Endothelial cell of umbilical vein (primary cell): ENCODE measurements at regions not wholly inside any gene's neighbourhood (a gene's known extent, or its start where the extent isn't known, plus 50 kb on each side); places are given as distances from the start of the nearest gene placed in this dataset.

Experiments used
- BruUV-seq: library from RNA; stranded (reverse); fragments of 400-500 nt; replicated peaks from 2 replicates; lab custom pipeline; 2021; lab: Mats Ljungman, UMichigan
- CTCF ChIA-PET: fragments of 300-600, 350-600 bp; sonication (Branson Sonifier 250); formaldehyde crosslinking; loops from one replicate; lab custom pipeline; 2021; ENCODE audit warnings: antibody characterized with exemption, inconsistent platforms; lab: Charles Lee
- POLR2A ChIA-PET: fragments of 300-600, 350-600 bp; sonication (Branson Sonifier 250); formaldehyde crosslinking; loops from one replicate; lab custom pipeline; 2021; ENCODE audit warnings: antibody characterized with exemption, inconsistent platforms; lab: Charles Lee
- DNase-seq: peaks from one replicate; pipeline ENCODE4 v3.0.0-alpha.2; 2011; ENCODE audit warnings: low read depth, low spot score
- FAIRE-seq: peaks from 2 replicates; lab custom pipeline; 2011; peaks lifted over from hg19 to GRCh38; lab: Jason Lieb, UNC
- H2AFZ ChIP-seq: 2 replicates; pipeline ENCODE4 v1.6.0; 2012; ENCODE audit warnings: low read depth, low read length, control low read depth, inconsistent platforms
- H3K27ac ChIP-seq: 2 replicates; pipeline ENCODE4 v1.5.1; 2011; ENCODE audit warnings: low read depth, mild to moderate bottlenecking, control low read depth, low read length, moderate library complexity; ENCODE audit not compliant: insufficient read depth
- H3K27me3 ChIP-seq, 2 experiments: 2 replicates each; pipeline versions ENCODE4 v1.6.0 to v1.6.1; 2011; ENCODE audit warnings: low read length in 2 of 2, mixed read lengths in 1 of 2; ENCODE audit not compliant: control insufficient read depth in 2 of 2, insufficient read depth in 2 of 2
- H3K36me3 ChIP-seq, 2 experiments: 2 replicates in 1 of 2; 3 replicates in 1 of 2; pipeline ENCODE4 v1.5.1; 2011; ENCODE audit warnings: low read length in 2 of 2, mild to moderate bottlenecking in 1 of 2, moderate library complexity in 1 of 2; ENCODE audit not compliant: control insufficient read depth in 2 of 2, insufficient read depth in 2 of 2; ENCODE audit errors: extremely low read depth in 1 of 2
- H3K4me1 ChIP-seq: 3 replicates; pipeline ENCODE4 v1.5.1; 2011; ENCODE audit warnings: mild to moderate bottlenecking, low read length; ENCODE audit not compliant: control insufficient read depth, insufficient read depth; ENCODE audit errors: extremely low read depth
- H3K4me2 ChIP-seq: 2 replicates; pipeline ENCODE4 v1.6.1; 2011; ENCODE audit warnings: low read length, control low read depth, mixed read lengths; ENCODE audit not compliant: insufficient read depth
- H3K4me3 ChIP-seq, 3 experiments: fragments of 200-600 bp in 1 of 3; sonication (generic), shearing (Covaris generic) in 1 of 3; replicated peaks in 1 of 3; 2 replicates each; pipeline ENCODE4 v1.5.1; 2011 to 2016; ENCODE audit warnings: control low read depth in 3 of 3, low read length in 3 of 3, mild to moderate bottlenecking in 2 of 3, inconsistent platforms in 1 of 3, low read depth in 1 of 3, moderate library complexity in 1 of 3; ENCODE audit not compliant: insufficient read depth in 1 of 3
- H3K79me2 ChIP-seq: 2 replicates; pipeline ENCODE4 v1.6.0; 2012; ENCODE audit warnings: low read length, inconsistent platforms; ENCODE audit not compliant: control insufficient read depth, insufficient read depth
- H3K9ac ChIP-seq: replicated peaks from 2 replicates; pipeline ENCODE3; 2011; ENCODE audit warnings: low read length, control low read depth; ENCODE audit not compliant: insufficient read depth; ENCODE audit errors: extremely low read depth
- H3K9me1 ChIP-seq: replicated peaks from 3 replicates; pipeline ENCODE4 v1.6.0; 2011; ENCODE audit warnings: mild to moderate bottlenecking, low read length; ENCODE audit not compliant: control insufficient read depth, insufficient read depth; ENCODE audit errors: extremely low read depth
- H3K9me3 ChIP-seq: replicated peaks from 2 replicates; pipeline ENCODE4 v1.5.1; 2012; ENCODE audit warnings: low read length, inconsistent platforms; ENCODE audit not compliant: control insufficient read depth, insufficient read depth
- H4K20me1 ChIP-seq: replicated peaks from 2 replicates; pipeline ENCODE3; 2011; ENCODE audit warnings: mild to moderate bottlenecking, low read length; ENCODE audit not compliant: control insufficient read depth, insufficient read depth; ENCODE audit errors: extremely low read depth
- EZH2 ChIP-seq: IDR thresholded peaks from 2 replicates; pipeline ENCODE4 v1.6.1; 2012; ENCODE audit warnings: borderline replicate concordance, low read depth, mild to moderate bottlenecking, moderate library complexity, low read length, inconsistent platforms; ENCODE audit not compliant: severe bottlenecking
- FOS ChIP-seq: IDR thresholded peaks from 2 replicates; pipeline ENCODE4 v1.6.1; 2011; ENCODE audit warnings: mild to moderate bottlenecking, low read length, moderate library complexity, borderline replicate concordance; ENCODE audit not compliant: insufficient read depth
- GATA2 ChIP-seq: IDR thresholded peaks from 2 replicates; pipeline ENCODE4 v1.7.0; 2011; ENCODE audit warnings: low read depth, mild to moderate bottlenecking, moderate library complexity, mixed read lengths, low read length; ENCODE audit not compliant: insufficient read length, insufficient read depth
- JUN ChIP-seq: IDR thresholded peaks from 2 replicates; pipeline ENCODE4 v1.6.1; 2011; ENCODE audit warnings: borderline replicate concordance, low read depth; ENCODE audit not compliant: insufficient read length, insufficient read depth
- MYC ChIP-seq: IDR thresholded peaks from one replicate; pipeline ENCODE4 v1.6.1; 2011; ENCODE audit warnings: mild to moderate bottlenecking, low read depth, low read length
- POLR2A ChIP-seq: IDR thresholded peaks from 2 replicates; pipeline ENCODE4 v1.6.1; 2012; ENCODE audit warnings: low read depth, mild to moderate bottlenecking, control low read depth, low read length
- POLR2AphosphoS5 ChIP-seq: IDR thresholded peaks from 2 replicates; pipeline ENCODE4 v1.6.1; 2012; ENCODE audit warnings: low read depth, mild to moderate bottlenecking, control low read depth, low read length, moderate library complexity; ENCODE audit not compliant: insufficient read depth
- dilution Hi-C: fragments of 300-500 bp; cut with MboI; formaldehyde crosslinking; loops from one replicate; pipeline ENCODE4 v1.15.0; 2019; ENCODE audit warnings: low sequenced_read_pairs; ENCODE audit not compliant: extremely low pct_ligation_motif_present
- intact Hi-C: fragments of 100-400 bp; cut with micrococcal nuclease; formaldehyde crosslinking; loops from one replicate; pipeline ENCODE4 v1.10.0; 2022
- TF ChIP-seq, protein P1 (sequence below), 2 donors: IDR thresholded peaks; 1 replicate in 1 of 2; 2 replicates in 1 of 2; pipeline ENCODE4 v1.5.1; 2011; ENCODE audit warnings: low read length in 2 of 2, mild to moderate bottlenecking in 2 of 2, moderate library complexity in 2 of 2, control low read depth in 1 of 2, inconsistent platforms in 1 of 2, low read depth in 1 of 2; ENCODE audit not compliant: insufficient read depth in 1 of 2; ENCODE audit errors: extremely low read depth in 1 of 2
- TF ChIP-seq, protein P2 (sequence below): IDR thresholded peaks from 2 replicates; pipeline ENCODE4 v1.6.1; 2011; ENCODE audit not compliant: insufficient read depth, insufficient read length

DNA sequence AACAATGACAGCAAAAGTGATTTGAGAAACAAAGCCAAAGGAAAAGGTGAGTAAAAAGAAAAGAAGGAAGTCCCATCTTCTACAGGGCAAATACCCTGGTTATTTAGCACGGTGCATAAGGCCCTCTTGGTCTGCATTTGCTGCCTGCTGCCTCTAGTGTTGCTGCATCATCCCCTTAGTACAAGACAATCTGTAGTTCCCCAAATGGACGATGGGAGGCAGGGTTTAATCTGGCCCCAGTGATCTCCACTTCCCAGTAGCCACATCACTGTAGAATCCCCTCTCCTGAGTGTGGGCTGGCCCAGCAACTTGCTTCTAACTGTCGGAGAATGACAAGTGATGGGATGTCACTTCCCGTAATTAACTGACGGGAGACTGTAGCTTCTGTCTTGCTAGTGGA lies 85.1 kb downstream of the CTAGE1 start:
- Histone ChIP-seq H3K36me3 (no peaks in the 10 kb centered on the region), H2AFZ (no peak overlapping the region), H3K4me1 (peaks cover 10% of the 10 kb centered on the region), H3K9me3 (no peaks in the 10 kb centered on the region), H4K20me1 (no peaks in the 10 kb centered on the region), H3K4me2 (no peak overlapping the region), H3K9ac (no peak overlapping the region), H3K4me3 (no peak overlapping the region), H3K27ac (no peak overlapping the region), H3K79me2 (no peaks in the 10 kb centered on the region), H3K9me1 (no peaks in the 10 kb centered on the region), H3K27me3 (no peaks in the 10 kb centered on the region)
- no peak for TF ChIP-seq POLR2A
- TF ChIP-seq, protein P1, sequence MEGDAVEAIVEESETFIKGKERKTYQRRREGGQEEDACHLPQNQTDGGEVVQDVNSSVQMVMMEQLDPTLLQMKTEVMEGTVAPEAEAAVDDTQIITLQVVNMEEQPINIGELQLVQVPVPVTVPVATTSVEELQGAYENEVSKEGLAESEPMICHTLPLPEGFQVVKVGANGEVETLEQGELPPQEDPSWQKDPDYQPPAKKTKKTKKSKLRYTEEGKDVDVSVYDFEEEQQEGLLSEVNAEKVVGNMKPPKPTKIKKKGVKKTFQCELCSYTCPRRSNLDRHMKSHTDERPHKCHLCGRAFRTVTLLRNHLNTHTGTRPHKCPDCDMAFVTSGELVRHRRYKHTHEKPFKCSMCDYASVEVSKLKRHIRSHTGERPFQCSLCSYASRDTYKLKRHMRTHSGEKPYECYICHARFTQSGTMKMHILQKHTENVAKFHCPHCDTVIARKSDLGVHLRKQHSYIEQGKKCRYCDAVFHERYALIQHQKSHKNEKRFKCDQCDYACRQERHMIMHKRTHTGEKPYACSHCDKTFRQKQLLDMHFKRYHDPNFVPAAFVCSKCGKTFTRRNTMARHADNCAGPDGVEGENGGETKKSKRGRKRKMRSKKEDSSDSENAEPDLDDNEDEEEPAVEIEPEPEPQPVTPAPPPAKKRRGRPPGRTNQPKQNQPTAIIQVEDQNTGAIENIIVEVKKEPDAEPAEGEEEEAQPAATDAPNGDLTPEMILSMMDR (IDR thresholded peaks at IDR 0.05; ENCODE audit: extremely low read depth in 1 of 2, insufficient read depth in 1 of 2, low read depth in 1 of 2, low read length in 2 of 2) = no peak
- no peak for TF ChIP-seq JUN
- TF ChIP-seq FOS = no peak
- no peak for TF ChIP-seq POLR2AphosphoS5
- TF ChIP-seq EZH2 = no peak
- TF ChIP-seq, protein P2, sequence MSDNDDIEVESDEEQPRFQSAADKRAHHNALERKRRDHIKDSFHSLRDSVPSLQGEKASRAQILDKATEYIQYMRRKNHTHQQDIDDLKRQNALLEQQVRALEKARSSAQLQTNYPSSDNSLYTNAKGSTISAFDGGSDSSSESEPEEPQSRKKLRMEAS = no peak
- no peak for TF ChIP-seq GATA2
- TF ChIP-seq MYC = no peak
- ChIA-PET POLR2A (no interaction called here), CTCF (interaction anchor here (0.8 kb wide), 1 partner anchor 14 kb away, joined by 3 read pairs; no protein-coding TSS in a partner anchor)
- intact Hi-C loops = loop anchor here (10.0 kb wide), 1 partner anchor 372 kb away; no protein-coding TSS in a partner anchor
- dilution Hi-C loops = no loop called here
- FAIRE-seq (no peak), DNase-seq (no peak)
- BruUV-seq = no TSS peak
